K562 (cell line): ENCODE measurements at regions not wholly inside any gene's neighbourhood (a gene's known extent, or its start where the extent isn't known, plus 50 kb on each side); places are given as distances from the start of the nearest gene placed in this dataset.

Experiments used
- ATAC-seq: fragments of 200-7000 bp; cut with Tn5 transposase; 3 replicates; pipeline ENCODE4 v1.9.1; 2020; ENCODE audit warnings: moderate library complexity
- BruUV-seq: library from RNA; stranded (reverse); fragments of 400-500 nt; replicated peaks from 2 replicates; lab custom pipeline; 2021; lab: Mats Ljungman, UMichigan
- CTCF ChIA-PET: fragments of 300-600 bp; formaldehyde crosslinking; extraction: SDS; loops from one replicate; lab custom pipeline; 2021; ENCODE audit warnings: low intra/inter-chr PET ratio; lab: Yijun Ruan, JAX
- POLR2A ChIA-PET: fragments of 300-600, 350-650 bp; sonication (Branson Sonifier 250); formaldehyde crosslinking; extraction: SDS; loops from one replicate; lab custom pipeline; 2021; ENCODE audit warnings: antibody characterized with exemption, inconsistent platforms; lab: Yijun Ruan, JAX
- DNase-seq, 4 experiments: peaks; one replicate each; pipeline versions ENCODE4 v3.0.0 to v3.0.0-alpha.2; 2011 to 2018; ENCODE audit warnings: low spot score in 3 of 4, mixed read lengths in 3 of 4; ENCODE audit errors: extremely low read depth in 1 of 4
- FAIRE-seq: peaks from 2 replicates; lab custom pipeline; 2011; peaks lifted over from hg19 to GRCh38; lab: Jason Lieb, UNC
- H2AFZ ChIP-seq: 2 replicates; pipeline ENCODE4 v1.6.0; 2011; ENCODE audit warnings: low read depth, low read length, control low read depth, inconsistent platforms
- H3K27ac ChIP-seq: fragments of 200-600 bp; 3 replicates; pipeline ENCODE4 v1.8.0; 2011; ENCODE audit warnings: low read depth, mild to moderate bottlenecking, control low read depth, inconsistent platforms, low read length, moderate library complexity, mixed read lengths; ENCODE audit errors: extremely low read depth
- H3K27me3 ChIP-seq, 2 experiments: fragments of 300-600 bp in 1 of 2; 2 replicates in 1 of 2; 3 replicates in 1 of 2; pipeline versions ENCODE4 v1.6.0 to v1.8.0; 2011; ENCODE audit warnings: inconsistent platforms in 2 of 2, low read length in 2 of 2, mild to moderate bottlenecking in 1 of 2, mixed read lengths in 1 of 2, moderate library complexity in 1 of 2; ENCODE audit not compliant: control insufficient read depth in 2 of 2, insufficient read depth in 2 of 2
- H3K36me3 ChIP-seq: fragments of 300-600 bp; 3 replicates; pipeline ENCODE4 v1.8.0; 2011; ENCODE audit warnings: mild to moderate bottlenecking, low read length, inconsistent platforms; ENCODE audit not compliant: control insufficient read depth, insufficient read depth
- H3K4me1 ChIP-seq, 2 experiments: fragments of 200-600 bp in 1 of 2; replicated peaks in 1 of 2; 2 replicates in 1 of 2; 3 replicates in 1 of 2; pipeline versions ENCODE4 v1.5.1 to v1.8.0; 2011; ENCODE audit warnings: inconsistent platforms in 2 of 2, low read length in 2 of 2, mild to moderate bottlenecking in 1 of 2, mixed read lengths in 1 of 2, moderate library complexity in 1 of 2; ENCODE audit not compliant: control insufficient read depth in 2 of 2, insufficient read depth in 2 of 2
- H3K4me2 ChIP-seq: 2 replicates; pipeline ENCODE4 v1.6.1; 2011; ENCODE audit warnings: low read length, control low read depth, inconsistent platforms, mixed read lengths; ENCODE audit not compliant: insufficient read depth
- H3K4me3 ChIP-seq: fragments of 200-600 bp; sonication (generic), shearing (Covaris generic); 2 replicates; pipeline ENCODE4 v1.5.1; 2016; ENCODE audit warnings: control low read depth, inconsistent platforms
- H3K79me2 ChIP-seq: fragments of 200-600 bp; 3 replicates; pipeline ENCODE4 v1.8.0; 2011; ENCODE audit warnings: low read length, inconsistent platforms; ENCODE audit not compliant: control insufficient read depth, insufficient read depth
- H3K9ac ChIP-seq, 2 experiments: 2 replicates each; pipeline versions ENCODE4 v1.6.0 to v1.6.1; 2011; ENCODE audit warnings: low read depth in 2 of 2, low read length in 2 of 2, control low read depth in 1 of 2, inconsistent platforms in 1 of 2, mild to moderate bottlenecking in 1 of 2, mixed read lengths in 1 of 2; ENCODE audit not compliant: insufficient read depth in 1 of 2
- H3K9me1 ChIP-seq: one replicate; pipeline ENCODE4 v1.6.0; 2011; ENCODE audit warnings: inconsistent platforms, mild to moderate bottlenecking, low read length, moderate library complexity; ENCODE audit not compliant: control insufficient read depth, insufficient read depth
- H3K9me3 ChIP-seq: replicated peaks from 2 replicates; pipeline ENCODE4 v1.5.1; 2011; ENCODE audit warnings: low read depth, low read length, inconsistent platforms; ENCODE audit not compliant: control insufficient read depth, insufficient read depth
- H4K20me1 ChIP-seq: replicated peaks from 2 replicates; pipeline ENCODE4 v1.6.1; 2011; ENCODE audit warnings: low read length, inconsistent platforms, mixed read lengths; ENCODE audit not compliant: control insufficient read depth, insufficient read depth
- SAFB2 ChIP-seq: fragments of 200-400 bp; formaldehyde crosslinking; IDR thresholded peaks from 2 replicates; pipeline ENCODE4 v1.6.1; 2018; ENCODE audit warnings: borderline replicate concordance, low read length, low read depth, moderate library complexity; ENCODE audit not compliant: severe bottlenecking
- SETDB1 ChIP-seq: IDR thresholded peaks from one replicate; pipeline ENCODE4 v1.6.1; 2012; ENCODE audit warnings: low read length, control low read depth, inconsistent platforms
- STAG1 ChIP-seq: sonication (generic); formaldehyde crosslinking; IDR thresholded peaks from 2 replicates; pipeline ENCODE4 v1.5.0; 2020; ENCODE audit warnings: missing genetic modification reagents, borderline replicate concordance
- YBX1 ChIP-seq: fragments of 450-650 bp; IDR thresholded peaks from 2 replicates; pipeline ENCODE4 v1.7.1; 2016; ENCODE audit warnings: mild to moderate bottlenecking
- WGBS: fragments of 100-300 bp; shearing (Covaris generic); methylation state at CpG from one replicate; pipeline ENCODE4 v1.1.6; 2016; ENCODE audit warnings: low coverage, mixed read lengths; ENCODE audit not compliant: insufficient coverage; ENCODE audit errors: missing lambda C conversion rate; 5-methylcytosine and 5-hydroxymethylcytosine counted together
- in situ Hi-C: fragments of 300-500 bp; cut with MboI; formaldehyde crosslinking; loops from 4 replicates; pipeline ENCODE4 v1.15.0; 2018; ENCODE audit warnings: inconsistent platforms, mixed read lengths
- intact Hi-C: fragments of 100-400 bp; cut with micrococcal nuclease; formaldehyde crosslinking; loops from 2 replicates; pipeline ENCODE4 v1.14.2; 2022

DNA sequence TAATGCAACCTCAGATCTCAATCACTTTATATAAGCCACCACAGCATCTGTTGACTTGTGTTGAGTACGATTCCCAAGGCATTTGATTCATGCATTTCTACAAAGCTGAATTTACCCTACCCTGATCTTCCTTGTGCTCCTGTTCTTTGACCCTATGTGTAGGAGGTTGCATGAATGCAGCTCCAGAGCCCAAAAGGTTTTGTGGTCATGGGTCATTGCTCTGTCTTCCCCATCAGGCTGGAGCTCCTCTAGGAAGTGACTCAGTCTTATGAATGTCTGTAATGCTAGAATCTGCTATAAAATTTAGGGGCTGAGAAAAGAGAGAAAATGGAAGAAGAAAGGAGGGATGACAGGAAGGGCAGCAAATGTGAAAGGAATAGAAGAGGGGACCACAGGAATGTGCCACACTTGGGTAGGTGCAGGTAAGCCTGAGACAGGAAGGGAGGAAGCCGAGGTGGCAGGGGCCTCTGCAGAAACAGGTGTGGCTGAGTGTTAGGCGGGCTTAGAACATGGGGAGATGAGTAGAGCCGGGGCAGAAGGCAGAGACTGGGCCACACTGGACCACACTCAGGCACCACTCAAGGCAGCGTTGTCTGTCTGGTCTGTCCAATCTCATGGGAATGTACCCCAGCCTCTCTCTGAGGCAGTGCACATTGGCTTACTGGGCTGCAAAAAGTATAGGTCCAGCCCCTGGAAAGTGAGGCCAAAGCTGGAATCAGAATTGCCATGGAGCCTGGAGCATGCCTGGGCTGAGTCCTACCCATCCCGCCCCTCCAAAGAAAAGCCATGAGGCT lies 334.1 kb downstream of the BCL11B start:
- TF ChIP-seq SETDB1 (no peak), YBX1 (no peak), STAG1 (CRISPR knock-in tag) (no peak)
- Histone ChIP-seq H3K79me2 (no peaks in the 10 kb centered on the region), H3K9ac (no peak overlapping the region), H3K9me1 (no peaks in the 10 kb centered on the region), H2AFZ (no peak overlapping the region), H3K27ac (no peak overlapping the region), H3K27me3 (no peaks in the 10 kb centered on the region), H3K9me3 (no peaks in the 10 kb centered on the region), H4K20me1 (no peaks in the 10 kb centered on the region), H3K36me3 (no peaks in the 10 kb centered on the region), H3K4me1 (no peaks in the 10 kb centered on the region), H3K4me2 (no peak overlapping the region), H3K4me3 (no peak overlapping the region)
- DNase-seq: no peak
- BruUV-seq: no TSS peak
- POLR2A ChIA-PET: interaction anchor here (1.3 kb wide), 1 partner anchor 10 kb away, joined by 3 read pairs; no protein-coding TSS in a partner anchor
- intact Hi-C loops: no loop called here
- FAIRE-seq: no peak
- WGBS: 0% methylated on average over 5 of the region's 6 CpGs
- no peak for ATAC-seq
- in situ Hi-C loops: no loop called here
- CTCF ChIA-PET: no interaction called here

- intact Hi-C loops: no loop called here
- Histone ChIP-seq H3K4me1 (no peaks in the 10 kb centered on the region), H3K9me3 (no peaks in the 10 kb centered on the region), H3K27me3 (no peaks in the 10 kb centered on the region), H3K9ac (no peak overlapping the region), H3K79me2 (no peaks in the 10 kb centered on the region), H3K4me2 (no peak overlapping the region), H3K36me3 (no peaks in the 10 kb centered on the region), H4K20me1 (no peaks in the 10 kb centered on the region), H3K4me3 (no peak overlapping the region), H2AFZ (no peak overlapping the region), H3K9me1 (no peaks in the 10 kb centered on the region), H3K27ac (no peak overlapping the region)
- WGBS: 2% methylated on average over 3 of the region's 5 CpGs
- in situ Hi-C loops: no loop called here
- ATAC-seq (no peak), DNase-seq (no peak), FAIRE-seq (no peak)
- TF ChIP-seq SAFB2: no peak
- CTCF ChIA-PET: interaction anchor here (0.7 kb wide), 1 partner anchor 9 kb away, joined by 3 read pairs; no protein-coding TSS in a partner anchor
- BruUV-seq: no TSS peak
- POLR2A ChIA-PET: no interaction called here
Measured at GRCh38 chr14:98940693-98941437, 331.1 kb downstream of the BCL11B start.
